Prostate gland (tissue), 2 donors: ENCODE measurements at regions not wholly inside any gene's neighbourhood (a gene's known extent, or its start where the extent isn't known, plus 50 kb on each side); places are given as distances from the start of the nearest gene placed in this dataset.

Source experiments
- CTCF ChIP-seq, 4 experiments: fragments of 200-600 bp in 2 of 4; fragments of 450-650 bp in 2 of 4; sonication (generic) in 2 of 4; IDR thresholded peaks; 1 replicate in 3 of 4; 2 replicates in 1 of 4; pipeline ENCODE4 v1.5.1; 2016 to 2019; ENCODE audit warnings: antibody characterized with exemption in 4 of 4, mild to moderate bottlenecking in 2 of 4, moderate library complexity in 2 of 4
- POLR2A ChIP-seq: fragments of 450-650 bp; IDR thresholded peaks from one replicate; pipeline ENCODE4 v1.6.1; 2016; ENCODE audit warnings: antibody characterized with exemption, mild to moderate bottlenecking

GRCh38 chr12:115172521-115172920 lies 488.5 kb upstream of the TBX3 start:
- TF ChIP-seq CTCF (IDR thresholded peaks at IDR 0.05) (no peak), POLR2A (no peak)
